PC-9 (cell line): ENCODE measurements at regions not wholly inside any gene's neighbourhood (a gene's known extent, or its start where the extent isn't known, plus 50 kb on each side); places are given as distances from the start of the nearest gene placed in this dataset.

ENCODE experiments used
- CTCF ChIP-seq: fragments of 200-600 bp; sonication (generic); conservative IDR thresholded peaks from 2 replicates; pipeline ENCODE4 v1.6.1; 2017; ENCODE audit warnings: mixed run types, antibody characterized with exemption, mild to moderate bottlenecking, moderate library complexity
- EZH2 ChIP-seq: fragments of 200-600 bp; sonication (generic); IDR thresholded peaks from 2 replicates; pipeline ENCODE4 v1.8.0; 2017; ENCODE audit warnings: antibody characterized with exemption, low read depth

- TF ChIP-seq CTCF (no peak), EZH2 (no peak)
Measured at GRCh38 chr3:80010021-80010571, 242.3 kb upstream of the ROBO1 start.
